OCI-LY7 (cell line): ENCODE measurements at regions not wholly inside any gene's neighbourhood (a gene's known extent, or its start where the extent isn't known, plus 50 kb on each side); places are given as distances from the start of the nearest gene placed in this dataset.

ENCODE experiments used
- BruUV-seq: library from RNA; stranded (reverse); fragments of 400-500 nt; replicated peaks from 2 replicates; lab custom pipeline; 2021; lab: Mats Ljungman, UMichigan
- CTCF ChIA-PET: fragments of 300-600 bp; sonication (Branson Sonifier 250); formaldehyde crosslinking; loops from one replicate; lab custom pipeline; 2022; ENCODE audit warnings: antibody characterized with exemption; ENCODE audit not compliant: unreplicated experiment; lab: Charles Lee
- POLR2A ChIA-PET: fragments of 300-600 bp; sonication (Branson Sonifier 250); formaldehyde crosslinking; loops from one replicate; lab custom pipeline; 2022; ENCODE audit warnings: antibody characterized with exemption; lab: Charles Lee
- DNase-seq: peaks from one replicate; pipeline ENCODE4 v3.0.0-alpha.2; 2015; ENCODE audit warnings: low spot score
- H2AFZ ChIP-seq: fragments of 200-600 bp; sonication (generic), shearing (Covaris generic); 2 replicates; pipeline ENCODE4 v1.6.1; 2014; ENCODE audit warnings: mild to moderate bottlenecking, antibody characterized with exemption, low read length, moderate library complexity
- H3K27ac ChIP-seq: fragments of 200-600 bp; sonication (generic); 2 replicates; pipeline ENCODE4 v1.5.1; 2014; ENCODE audit warnings: mixed run types, low read depth, mild to moderate bottlenecking, moderate library complexity, low read length, inconsistent platforms; ENCODE audit not compliant: poor library complexity, severe bottlenecking
- H3K36me3 ChIP-seq: fragments of 200-600 bp; sonication (generic); 2 replicates; pipeline ENCODE4 v1.6.1; 2014; ENCODE audit warnings: mild to moderate bottlenecking, antibody characterized with exemption, low read length, moderate library complexity, mixed read lengths; ENCODE audit not compliant: insufficient read depth
- H3K4me1 ChIP-seq: fragments of 200-600 bp; sonication (generic); 2 replicates; pipeline ENCODE4 v1.5.1; 2014; ENCODE audit warnings: mild to moderate bottlenecking, low read length; ENCODE audit not compliant: insufficient read depth, poor library complexity, severe bottlenecking
- H3K4me2 ChIP-seq: fragments of 200-600 bp; sonication (generic); 2 replicates; pipeline ENCODE4 v1.6.1; 2014; ENCODE audit warnings: mild to moderate bottlenecking, low read length
- H3K4me3 ChIP-seq: fragments of 200-600 bp; sonication (generic); 2 replicates; pipeline ENCODE4 v1.5.1; 2014; ENCODE audit warnings: mild to moderate bottlenecking, low read depth, low read length; ENCODE audit not compliant: poor library complexity, severe bottlenecking
- H3K79me2 ChIP-seq: fragments of 200-600 bp; sonication (generic); 2 replicates; pipeline ENCODE4 v1.6.1; 2016; ENCODE audit warnings: low read depth, mild to moderate bottlenecking, low read length, moderate library complexity, mixed read lengths; ENCODE audit not compliant: insufficient read depth
- H3K9me2 ChIP-seq: fragments of 200-600 bp; sonication (generic); 2 replicates; pipeline ENCODE4 v1.6.1; 2016; ENCODE audit warnings: mild to moderate bottlenecking, low read length, mixed read lengths; ENCODE audit not compliant: insufficient read depth
- H3K9me3 ChIP-seq: fragments of 200-600 bp; sonication (generic); 2 replicates; pipeline ENCODE4 v1.6.1; 2014; ENCODE audit warnings: mild to moderate bottlenecking, mixed run types, low read length, mixed read lengths
- H4K20me1 ChIP-seq: fragments of 200-600 bp; sonication (generic); 2 replicates; pipeline ENCODE4 v1.6.1; 2014; ENCODE audit warnings: mild to moderate bottlenecking, antibody characterized with exemption, low read length, moderate library complexity, mixed read lengths; ENCODE audit not compliant: insufficient read depth
- CTCF ChIP-seq: fragments of 200-600 bp; sonication (generic); conservative IDR thresholded peaks from 2 replicates; pipeline ENCODE4 v1.5.1; 2014; ENCODE audit warnings: mild to moderate bottlenecking, antibody characterized with exemption, low read length, moderate library complexity, mixed read lengths
- EZH2phosphoT487 ChIP-seq: fragments of 200-600 bp; sonication (generic); IDR thresholded peaks from 2 replicates; pipeline ENCODE4 v1.6.1; 2018; ENCODE audit warnings: low read depth, borderline replicate concordance, mild to moderate bottlenecking, mixed run types, antibody characterized with exemption, low read length, moderate library complexity, mixed read lengths
- intact Hi-C: fragments of 100-400 bp; cut with micrococcal nuclease; formaldehyde crosslinking; loops from one replicate; pipeline ENCODE4 v1.10.0; 2022; ENCODE audit not compliant: unreplicated experiment

- POLR2A ChIA-PET, result no interaction called here
- no peak overlapping the region for H3K27ac ChIP-seq
- H3K4me3 ChIP-seq, result no peak overlapping the region
- TF ChIP-seq EZH2phosphoT487 (no peak), CTCF (no peak)
- no TSS peak for BruUV-seq
- DNase-seq, result no peak
- no peaks in the 10 kb centered on the region for H3K36me3 ChIP-seq
- H2AFZ ChIP-seq, result no peak overlapping the region
- no peaks in the 10 kb centered on the region for H3K9me3 ChIP-seq
- no peak overlapping the region for H3K4me2 ChIP-seq
- H3K4me1 ChIP-seq, result no peaks in the 10 kb centered on the region
- no peaks in the 10 kb centered on the region for H3K79me2 ChIP-seq
- H4K20me1 ChIP-seq, result no peaks in the 10 kb centered on the region
- CTCF ChIA-PET, result no interaction called here
- H3K9me2 ChIP-seq, result no peaks in the 10 kb centered on the region
- intact Hi-C loops, result no loop called here
Observed at GRCh38 chr5:2442496-2443354, 308.8 kb downstream of the IRX2 start.

- H3K9me3 ChIP-seq, result no peaks in the 10 kb centered on the region
- ChIA-PET POLR2A (no interaction called here), CTCF (no interaction called here)
- no peaks in the 10 kb centered on the region for H3K9me2 ChIP-seq
- intact Hi-C loops, result no loop called here
- H3K27ac ChIP-seq, result no peak overlapping the region
- no peaks in the 10 kb centered on the region for H3K79me2 ChIP-seq
- no peaks in the 10 kb centered on the region for H3K4me1 ChIP-seq
- no peak overlapping the region for H3K4me3 ChIP-seq
- TF ChIP-seq EZH2phosphoT487 (no peak), CTCF (no peak)
- no peaks in the 10 kb centered on the region for H4K20me1 ChIP-seq
- BruUV-seq, result no TSS peak
- no peaks in the 10 kb centered on the region for H3K36me3 ChIP-seq
- H3K4me2 ChIP-seq, result no peak overlapping the region
- no peak overlapping the region for H2AFZ ChIP-seq
- DNase-seq, result no peak
Observed at GRCh38 chr5:2441495-2442180, 309.8 kb downstream of the IRX2 start.

- Histone ChIP-seq H3K9me2 (no peaks in the 10 kb centered on the region), H3K4me3 (no peak overlapping the region), H3K79me2 (no peaks in the 10 kb centered on the region), H3K36me3 (no peaks in the 10 kb centered on the region), H4K20me1 (no peaks in the 10 kb centered on the region), H3K9me3 (no peaks in the 10 kb centered on the region), H2AFZ (no peak overlapping the region), H3K4me1 (no peaks in the 10 kb centered on the region), H3K27ac (no peak overlapping the region), H3K4me2 (no peak overlapping the region)
- BruUV-seq, result no TSS peak
- ChIA-PET POLR2A (no interaction called here), CTCF (no interaction called here)
- intact Hi-C loops, result no loop called here
- no peak for DNase-seq
- TF ChIP-seq EZH2phosphoT487, result no peak
- no peak for TF ChIP-seq CTCF
Observed at GRCh38 chr5:2439608-2440007, 311.9 kb downstream of the IRX2 start.
